GM18502 (cell line): ENCODE measurements at regions not wholly inside any gene's neighbourhood (a gene's known extent, or its start where the extent isn't known, plus 50 kb on each side); places are given as distances from the start of the nearest gene placed in this dataset.
"Not testable (repeated sequence)": the region's sequence is repeated elsewhere in the genome, so short reads cannot be mapped to it uniquely, and the experiment has no call there.

Experiments used
- ATAC-seq: cut with Tn5 transposase; IDR thresholded peaks from one replicate; pipeline ENCODE4 v1.9.1; 2021; ENCODE audit warnings: mild to moderate bottlenecking; ENCODE audit not compliant: unreplicated experiment, poor library complexity

GRCh38 chr6:67717281-67717680 is 917.8 kb upstream of the ADGRB3 start:
- no peak for ATAC-seq

- ATAC-seq: no peak
Measured at GRCh38 chr6:67706388-67706787, 928.7 kb upstream of the ADGRB3 start.

GRCh38 chr6:67698534-67698933 is 936.5 kb upstream of the ADGRB3 start:
- no peak for ATAC-seq

GRCh38 chr6:67694127-67694526 is 941.0 kb upstream of the ADGRB3 start:
- ATAC-seq: no peak

- no peak for ATAC-seq
Measured at GRCh38 chr6:67689329-67689728, 945.8 kb upstream of the ADGRB3 start.

GRCh38 chr6:67687396-67687795 is 947.7 kb upstream of the ADGRB3 start:
- no peak for ATAC-seq

GRCh38 chr6:67686225-67686624 is 948.9 kb upstream of the ADGRB3 start:
- not testable (repeated sequence) for ATAC-seq

GRCh38 chr6:67683960-67684359 is 951.1 kb upstream of the ADGRB3 start:
- no peak for ATAC-seq

GRCh38 chr6:67680297-67680932 is 954.7 kb upstream of the ADGRB3 start:
- no peak for ATAC-seq

- no peak for ATAC-seq
Measured at GRCh38 chr6:67679566-67680296, 955.4 kb upstream of the ADGRB3 start.

GRCh38 chr6:67676892-67677291 is 958.2 kb upstream of the ADGRB3 start:
- no peak for ATAC-seq

GRCh38 chr6:67667637-67668422 is 967.3 kb upstream of the ADGRB3 start:
- ATAC-seq: no peak

GRCh38 chr6:67666177-67666964 is 968.7 kb upstream of the ADGRB3 start:
- ATAC-seq: no peak

GRCh38 chr6:67664942-67665341 is 970.1 kb upstream of the ADGRB3 start:
- no peak for ATAC-seq

- ATAC-seq: no peak
Measured at GRCh38 chr6:67663105-67663895, 971.8 kb upstream of the ADGRB3 start.

GRCh38 chr6:67653561-67653960 is 981.5 kb upstream of the ADGRB3 start:
- ATAC-seq: no peak

- ATAC-seq: no peak
Measured at GRCh38 chr6:67646550-67646949, 988.5 kb upstream of the ADGRB3 start.

GRCh38 chr6:67643281-67643680 is 991.8 kb upstream of the ADGRB3 start:
- no peak for ATAC-seq

GRCh38 chr6:67642582-67642981 is 992.5 kb upstream of the ADGRB3 start:
- no peak for ATAC-seq

- no peak for ATAC-seq
Measured at GRCh38 chr6:67640484-67640883, 994.6 kb upstream of the ADGRB3 start.
